Suppressor macrophage (primary cell): ENCODE measurements at regions not wholly inside any gene's neighbourhood (a gene's known extent, or its start where the extent isn't known, plus 50 kb on each side); places are given as distances from the start of the nearest gene placed in this dataset.

Experiments
- DNase-seq, 4 experiments: peaks; one replicate each; pipeline ENCODE4 v3.0.0-alpha.2; 2020 to 2022

DNA sequence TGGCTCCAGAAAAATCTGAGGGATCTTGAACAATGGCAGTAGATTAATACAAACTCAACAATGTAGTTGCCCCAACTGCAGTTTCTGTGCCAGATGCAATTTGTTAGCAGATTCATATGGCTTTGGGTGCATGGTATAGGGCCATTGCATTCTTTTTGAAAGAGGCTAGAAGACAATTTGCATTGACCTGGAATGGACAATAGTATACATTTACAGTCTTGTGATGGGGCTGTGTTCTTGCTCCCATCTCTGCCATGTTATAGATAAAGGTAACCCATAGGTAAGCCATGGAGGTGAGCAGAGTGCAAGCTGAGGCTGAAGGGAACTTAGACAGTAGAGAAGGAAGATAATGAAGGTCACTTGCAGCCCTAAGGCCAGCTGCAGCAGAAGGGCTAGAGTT lies 50.1 kb upstream of the DIO3 start:
- no peak for DNase-seq
